Heart right ventricle (tissue), 16 donors: ENCODE measurements at regions not wholly inside any gene's neighbourhood (a gene's known extent, or its start where the extent isn't known, plus 50 kb on each side); places are given as distances from the start of the nearest gene placed in this dataset.

Experiments used
- ATAC-seq, 8 donors: fragments of 200-7000 bp; cut with Tn5 transposase; one replicate each; pipeline ENCODE4 v1.9.1; 2020; ENCODE audit warnings: mild to moderate bottlenecking in 8 of 8, moderate library complexity in 8 of 8, moderate number of reproducible peaks in 1 of 8
- DNase-seq, 2 donors: peaks; one replicate each; pipeline ENCODE4 v3.0.0-alpha.2; 2020
- H3K27ac ChIP-seq, 10 donors: fragments of 200-600 bp; sonication (generic) in 2 of 10; one replicate each; pipeline versions ENCODE4 v1.5.0 to v1.8.0; 2020 to 2022; ENCODE audit warnings: mild to moderate bottlenecking in 3 of 10
- H3K27me3 ChIP-seq, 7 donors: fragments of 200-600 bp; one replicate each; pipeline ENCODE4 v1.8.0; 2021 to 2022; ENCODE audit warnings: mild to moderate bottlenecking in 2 of 7
- H3K36me3 ChIP-seq, 9 donors: fragments of 200-600 bp; sonication (generic) in 1 of 9; one replicate each; pipeline versions ENCODE4 v1.5.0 to v1.8.0; 2020 to 2022; ENCODE audit warnings: mild to moderate bottlenecking in 2 of 9
- H3K4me1 ChIP-seq, 9 donors: fragments of 200-600 bp; sonication (generic) in 1 of 9; one replicate each; pipeline versions ENCODE4 v1.5.0 to v1.8.0; 2020 to 2022; ENCODE audit warnings: mild to moderate bottlenecking in 4 of 9
- H3K4me3 ChIP-seq, 10 donors: fragments of 200-600 bp; sonication (generic) in 2 of 10; one replicate each; pipeline versions ENCODE4 v1.5.0 to v1.8.0; 2020 to 2022; ENCODE audit warnings: mild to moderate bottlenecking in 7 of 10, moderate library complexity in 2 of 10
- H3K9me3 ChIP-seq, 11 donors: fragments of 200-600 bp in 10 of 11; sonication (generic) in 2 of 11; one replicate each; pipeline versions ENCODE4 v1.5.0 to v1.8.0; 2013 to 2022; ENCODE audit warnings: mild to moderate bottlenecking in 2 of 11, control low read depth in 1 of 11, moderate library complexity in 1 of 11
- WGBS, 2 donors: extraction: QIAGEN DNeasy Blood & Tissue Kit; methylation state at CpG; one replicate each; pipeline ENCODE4 v1.1.7; 2013; ENCODE audit warnings: inconsistent platforms in 1 of 2; 5-methylcytosine and 5-hydroxymethylcytosine counted together
- intact Hi-C, 10 donors: fragments of 100-400 bp; cut with DNase I; formaldehyde crosslinking; loops; one replicate each; pipeline versions ENCODE4 v1.11.1 to v1.14.2; 2022
- TF ChIP-seq, protein P1 (sequence below), 9 donors: fragments of 200-600 bp; sonication (generic) in 2 of 9; IDR thresholded peaks; one replicate each; pipeline versions ENCODE4 v1.5.0 to v1.8.0; 2021 to 2022; ENCODE audit warnings: antibody characterized with exemption in 9 of 9, mild to moderate bottlenecking in 5 of 9, moderate library complexity in 1 of 9
- donor health status: Arrhythmogenic right ventricular cardiomyopathy.
- donor health status: ischemic (EF 13 %, LVEDD 7.1; RV severe dilation, severe dysfunction).
- donor health status: healthy with polysubstance abuse.
- donor health status: DM: no; HTN: yes; CAD: no.
- donor health status: DM: no; HTN: no; CAD: no.
- donor health status: ischemic (EF 25% LVEDD 6.9; RV normal size, moderate dysfunction).
- donor health status: ischemic (EF 25% LVEDD 5.7; RV mildly dilated, moderate dysfunction).
- donor health status: healthy.
- donor health status: DM: yes; HTN: yes; CAD: no.
- donor health status: Ischemic cardiomyopathy.
- donor health status: ischemic (EF 35%, LVEDD 5.7; RV mildly dilated, moderate dysfunction).
- donor health status: nonischemic (EF 11% LVEDD 7.7; RV severe dilation, severe dysfunction).
- donor health status: DM: yes; HTN: yes; CAD: no.
- donor health status: PGD.
- donor health status: ischemic (EF 29% LVEDD 5.4; RV normal size, mild dysfunction).
- donor health status: nonischemic (EF 23%, LVEDD 6.1; RV moderate dilation, normal function).

DNA sequence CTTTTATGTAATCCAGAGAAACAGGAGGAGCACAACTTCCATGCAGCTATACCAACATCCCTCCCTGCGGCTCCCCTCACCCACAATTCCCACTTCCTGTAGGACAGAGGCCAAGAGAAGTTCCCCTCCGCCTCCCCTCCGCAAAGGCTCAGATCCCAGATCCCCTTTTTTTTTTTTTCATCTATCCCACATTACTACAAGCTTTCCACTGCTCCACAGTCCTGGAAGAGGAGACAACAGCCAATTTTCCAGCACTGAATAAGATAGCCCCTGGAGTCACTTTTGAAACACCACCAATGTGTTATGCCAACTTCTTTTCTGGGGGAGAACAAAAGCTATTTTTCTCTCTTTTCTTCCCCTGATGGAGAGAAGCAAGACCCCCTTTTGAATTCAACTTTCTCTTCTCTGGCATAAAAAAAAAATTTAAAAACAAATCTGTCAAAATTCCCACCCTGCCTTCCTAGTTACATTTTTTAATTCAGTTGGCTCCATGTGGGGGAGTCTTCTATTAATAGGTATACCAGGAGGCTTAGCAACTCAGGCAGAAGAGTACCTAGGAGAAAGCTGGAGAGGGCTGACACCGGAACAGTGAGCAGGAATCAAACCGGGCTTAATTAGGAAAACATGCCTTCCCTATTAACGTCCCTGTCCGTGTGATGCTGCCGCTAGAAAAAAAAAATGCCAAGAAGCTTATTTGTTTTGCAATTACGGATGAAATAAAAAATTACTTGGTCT lies 543.4 kb downstream of the BUD13 start:
- intact Hi-C loops, result loop anchor here in 4 of 10 donors (10.0 kb wide), 3 partner anchors 235 to 905 kb away; no protein-coding TSS in a partner anchor
- ATAC-seq (no peak), DNase-seq (no peak)
- H3K36me3 ChIP-seq, result no peaks in the 10 kb centered on the region
- no peak overlapping the region for H3K4me3 ChIP-seq
- no peak overlapping the region for H3K27ac ChIP-seq
- peaks cover 0 to 23% (median 9%) of the 10 kb centered on the region in 7 donors for H3K27me3 ChIP-seq
- WGBS, 2 donors, result 45 to 51% methylated on average over 9 of the region's 9 CpGs
- H3K9me3 ChIP-seq, result peaks cover 0 to 4% (median 0%) of the 10 kb centered on the region in 11 donors
- TF ChIP-seq, protein P1, sequence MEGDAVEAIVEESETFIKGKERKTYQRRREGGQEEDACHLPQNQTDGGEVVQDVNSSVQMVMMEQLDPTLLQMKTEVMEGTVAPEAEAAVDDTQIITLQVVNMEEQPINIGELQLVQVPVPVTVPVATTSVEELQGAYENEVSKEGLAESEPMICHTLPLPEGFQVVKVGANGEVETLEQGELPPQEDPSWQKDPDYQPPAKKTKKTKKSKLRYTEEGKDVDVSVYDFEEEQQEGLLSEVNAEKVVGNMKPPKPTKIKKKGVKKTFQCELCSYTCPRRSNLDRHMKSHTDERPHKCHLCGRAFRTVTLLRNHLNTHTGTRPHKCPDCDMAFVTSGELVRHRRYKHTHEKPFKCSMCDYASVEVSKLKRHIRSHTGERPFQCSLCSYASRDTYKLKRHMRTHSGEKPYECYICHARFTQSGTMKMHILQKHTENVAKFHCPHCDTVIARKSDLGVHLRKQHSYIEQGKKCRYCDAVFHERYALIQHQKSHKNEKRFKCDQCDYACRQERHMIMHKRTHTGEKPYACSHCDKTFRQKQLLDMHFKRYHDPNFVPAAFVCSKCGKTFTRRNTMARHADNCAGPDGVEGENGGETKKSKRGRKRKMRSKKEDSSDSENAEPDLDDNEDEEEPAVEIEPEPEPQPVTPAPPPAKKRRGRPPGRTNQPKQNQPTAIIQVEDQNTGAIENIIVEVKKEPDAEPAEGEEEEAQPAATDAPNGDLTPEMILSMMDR (IDR thresholded peaks at IDR 0.05), result no peak
- H3K4me1 ChIP-seq, result peaks cover 0 to 33% (median 7%) of the 10 kb centered on the region in 9 donors

DNA sequence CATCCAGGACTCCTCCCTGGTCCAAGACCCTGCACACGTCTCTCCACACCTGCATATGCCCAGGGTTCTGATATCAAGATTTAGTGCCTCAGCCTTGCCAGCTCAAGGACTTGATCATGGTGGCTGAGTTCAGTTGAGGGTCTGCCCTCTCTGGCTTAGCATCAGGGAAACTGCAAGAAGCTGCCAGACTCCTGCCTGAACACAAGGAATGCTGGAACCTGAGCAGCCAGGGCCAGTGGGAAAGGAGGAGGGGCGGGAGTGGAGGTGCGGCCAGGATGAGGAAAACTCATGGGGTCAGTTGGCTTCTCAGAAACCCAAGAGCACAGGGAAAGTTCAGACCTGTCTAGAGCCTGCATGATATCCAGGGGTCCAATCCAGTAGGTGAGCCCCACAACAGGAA lies 546.1 kb downstream of the BUD13 start:
- TF ChIP-seq, protein P1 (IDR thresholded peaks at IDR 0.05), result no peak
- Histone ChIP-seq H3K4me3 (no peak overlapping the region), H3K9me3 (peaks cover 0 to 4% (median 0%) of the 10 kb centered on the region in 11 donors), H3K4me1 (peaks cover 0 to 15% (median 0%) of the 10 kb centered on the region in 9 donors), H3K36me3 (no peaks in the 10 kb centered on the region), H3K27me3 (peaks cover 0 to 23% (median 9%) of the 10 kb centered on the region in 7 donors), H3K27ac (no peak overlapping the region)
- ATAC-seq (no peak), DNase-seq (no peak)
- intact Hi-C loops, result loop anchor here in 4 of 10 donors (10.0 kb wide), 3 partner anchors 232 to 902 kb away; no protein-coding TSS in a partner anchor
- WGBS, 2 donors, result 92 to 93% methylated on average over 3 of the region's 3 CpGs

DNA sequence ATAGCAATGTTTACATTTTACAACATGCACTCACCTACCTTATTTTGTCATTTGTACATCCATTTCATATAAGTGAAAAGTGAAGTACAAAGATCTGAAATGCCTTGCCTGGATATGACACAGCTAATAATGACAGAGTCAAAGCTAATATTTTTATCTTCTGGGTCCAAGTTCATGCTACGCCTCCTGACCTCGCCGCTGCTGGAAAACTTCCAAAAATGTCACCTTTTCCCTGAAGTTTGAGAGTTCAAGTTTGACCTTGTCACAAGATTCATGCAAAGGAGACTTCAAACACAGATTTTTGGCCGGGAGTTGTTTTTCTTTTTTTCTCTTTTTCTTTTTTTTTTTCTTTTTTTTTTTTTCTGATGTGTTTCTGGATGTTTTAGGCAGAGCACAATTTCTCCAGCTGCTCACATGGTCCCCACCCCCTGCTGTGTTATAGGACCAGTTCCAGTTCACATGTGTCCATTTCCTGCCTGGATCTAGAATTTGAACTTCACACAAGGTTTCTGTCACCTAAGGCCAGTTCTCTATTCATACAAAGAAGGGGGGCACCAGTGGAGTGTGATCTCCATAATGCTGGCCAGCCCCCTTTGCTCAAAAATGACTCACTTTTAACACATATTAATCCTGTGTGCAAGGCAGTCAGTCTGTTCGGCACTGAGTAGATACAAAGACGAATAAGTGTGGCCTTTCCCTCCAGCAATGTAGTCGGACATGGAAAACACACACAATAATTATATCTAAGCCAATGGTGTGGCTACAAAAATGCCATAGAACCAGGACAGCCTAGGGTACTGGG lies 546.8 kb downstream of the BUD13 start:
- peaks cover 0 to 15% (median 0%) of the 10 kb centered on the region in 9 donors for H3K4me1 ChIP-seq
- peak in 1 of 2 donors; percentile 53 for DNase-seq
- H3K4me3 ChIP-seq, result no peak overlapping the region
- H3K9me3 ChIP-seq, result peaks cover 0 to 4% (median 0%) of the 10 kb centered on the region in 11 donors
- TF ChIP-seq, protein P1 (IDR thresholded peaks at IDR 0.05), result no peak
- intact Hi-C loops, result loop anchor here in 4 of 10 donors (10.0 kb wide), 3 partner anchors 231 to 901 kb away; no protein-coding TSS in a partner anchor
- H3K27ac ChIP-seq, result peak overlapping the region in 1 of 10 donors; percentile 39
- no peaks in the 10 kb centered on the region for H3K36me3 ChIP-seq
- peak in 4 of 8 donors; percentile 32 to 75 (median 43) for ATAC-seq
- 61 to 63% methylated on average over 7 of the region's 7 CpGs for WGBS, 2 donors
- peaks cover 0 to 20% (median 9%) of the 10 kb centered on the region in 7 donors for H3K27me3 ChIP-seq

DNA sequence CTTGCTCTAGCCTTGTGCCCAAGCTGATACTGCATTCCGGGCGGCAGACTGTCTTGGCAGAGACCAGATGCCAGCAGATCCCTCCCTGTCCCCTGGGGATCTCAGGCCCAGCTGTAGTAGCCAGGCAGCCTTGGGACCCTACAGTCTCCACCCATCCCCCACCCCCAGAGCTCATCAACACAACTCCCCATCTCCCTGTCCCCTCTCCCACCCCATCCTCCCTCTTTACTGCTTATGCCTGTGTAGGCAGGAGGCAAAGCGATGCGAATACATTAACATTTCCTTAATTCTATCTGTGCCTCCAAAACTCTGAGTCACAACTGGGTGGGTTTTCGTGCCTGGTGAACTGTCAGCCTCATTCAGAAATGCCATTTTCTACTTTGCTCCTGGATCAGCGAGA lies 547.6 kb downstream of the BUD13 start:
- Histone ChIP-seq H3K4me1 (peaks cover 0 to 15% (median 0%) of the 10 kb centered on the region in 9 donors), H3K27ac (no peak overlapping the region), H3K36me3 (no peaks in the 10 kb centered on the region), H3K4me3 (no peak overlapping the region), H3K9me3 (peaks cover 0 to 4% (median 0%) of the 10 kb centered on the region in 11 donors), H3K27me3 (peaks cover 0 to 20% (median 9%) of the 10 kb centered on the region in 7 donors)
- no peak for DNase-seq
- intact Hi-C loops, result loop anchor here in 4 of 10 donors (10.0 kb wide), 3 partner anchors 230 to 900 kb away; no protein-coding TSS in a partner anchor
- TF ChIP-seq, protein P1 (IDR thresholded peaks at IDR 0.05), result no peak
- 70 to 76% methylated on average over 6 of the region's 6 CpGs for WGBS, 2 donors
- ATAC-seq, result no peak
